ENCODE measurements at regions not wholly inside any gene's neighbourhood (a gene's known extent, or its start where the extent isn't known, plus 50 kb on each side); places are given as distances from the start of the nearest gene placed in this dataset.

DNA sequence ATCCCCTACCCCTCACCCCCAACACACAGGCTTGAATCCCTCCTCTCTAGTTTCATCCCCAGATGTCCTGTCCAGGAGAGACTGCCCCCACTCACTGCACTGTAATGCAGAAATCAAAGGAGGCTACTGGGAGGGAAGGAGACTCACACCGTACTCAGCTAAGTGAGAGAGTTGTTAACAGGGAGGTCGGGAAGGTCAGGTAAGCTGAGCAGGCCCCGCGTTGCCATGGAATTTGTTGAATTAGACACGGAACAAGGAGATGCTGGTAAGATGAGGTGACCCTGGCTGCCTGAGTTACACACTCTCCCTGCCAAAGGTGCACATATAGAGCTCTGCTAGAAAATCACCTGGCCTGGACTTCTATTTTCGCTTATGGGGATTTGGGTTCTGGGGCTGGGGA, 197.9 kb downstream of the NXPE2 start:
- DNase-seq (ENCODE audit: low spot score) = no peak

- no peak for DNase-seq (ENCODE audit: low spot score)
Observed at GRCh38 chr11:114877976-114878375, 199.6 kb downstream of the NXPE2 start.

- no peak for DNase-seq (ENCODE audit: low spot score)
Observed at GRCh38 chr11:114880442-114880841, 202.1 kb downstream of the NXPE2 start.

DNA sequence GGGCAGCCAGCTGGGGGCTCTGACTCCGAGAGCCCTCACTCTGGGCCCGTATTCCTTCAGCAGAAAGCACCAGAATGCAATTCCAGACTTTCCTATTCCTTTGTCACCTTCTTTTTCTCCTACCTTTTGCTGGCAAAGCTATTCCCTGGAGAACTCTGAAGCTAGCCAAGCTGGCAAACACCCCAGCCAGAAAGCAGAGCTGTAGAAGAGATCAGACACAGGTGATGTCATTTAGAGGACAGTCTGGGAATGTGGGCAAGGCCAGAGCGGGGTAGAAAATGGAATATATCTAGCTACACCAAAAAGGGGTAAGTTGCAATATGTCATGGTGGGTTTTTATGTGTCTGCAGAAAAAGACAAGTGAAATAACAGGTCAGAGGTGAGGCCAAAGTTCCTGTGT, 205.1 kb downstream of the NXPE2 start:
- DNase-seq (ENCODE audit: low spot score) = no peak

DNA sequence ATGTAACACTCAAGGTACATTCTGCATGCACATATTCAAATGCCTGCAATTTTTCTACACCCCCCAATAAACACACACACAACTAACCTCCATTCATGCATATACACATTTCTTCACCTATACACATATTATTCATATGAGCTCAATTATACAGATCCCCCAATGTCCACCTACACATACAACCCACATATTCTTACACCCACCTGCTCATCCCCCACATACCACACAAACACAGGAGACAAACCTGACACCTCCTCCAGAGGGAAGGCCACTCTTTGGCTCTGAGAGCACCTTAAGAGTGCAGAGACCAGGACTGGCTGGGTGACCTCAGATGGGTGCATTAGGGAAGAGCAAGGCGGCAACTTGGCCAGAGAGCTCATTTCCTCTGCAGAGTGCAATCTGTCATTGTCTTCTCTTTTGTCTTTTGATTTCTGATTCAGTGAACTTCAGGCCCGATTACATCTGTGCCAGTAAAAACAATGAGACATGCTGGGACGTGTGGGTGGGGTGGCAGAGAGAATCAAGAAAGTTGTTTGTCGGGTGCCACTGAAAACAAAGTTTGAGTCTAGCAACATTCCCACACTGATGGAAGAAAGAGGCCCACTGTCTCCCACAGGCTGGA, 208.4 kb downstream of the NXPE2 start:
- no peak for DNase-seq (ENCODE audit: low spot score)

DNA sequence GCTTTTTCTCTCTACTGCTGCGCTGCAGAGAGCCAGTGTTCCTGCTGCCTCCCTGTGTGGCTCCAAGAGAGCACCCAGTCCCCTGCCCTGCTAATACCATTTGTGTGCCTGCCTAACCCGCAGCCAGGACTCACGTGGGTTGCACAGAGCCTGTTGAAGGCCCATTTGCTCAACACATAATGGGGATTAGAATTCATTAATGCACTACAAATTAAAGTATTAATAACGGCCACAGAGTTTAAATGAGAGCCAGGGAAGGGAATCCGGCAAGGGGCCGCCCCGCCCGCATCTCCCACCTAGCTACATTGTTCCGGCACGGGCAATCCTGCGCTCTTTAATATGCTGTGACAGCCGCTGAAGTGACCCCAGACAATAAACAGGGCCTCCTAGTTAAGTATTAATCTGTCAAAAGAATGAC, 211.3 kb downstream of the NXPE2 start:
- no peak for DNase-seq (ENCODE audit: low spot score)

- no peak for DNase-seq (ENCODE audit: low spot score)
Observed at GRCh38 chr11:114890038-114890437, 211.7 kb downstream of the NXPE2 start.

GRCh38 chr11:114891911-114892310, 213.6 kb downstream of the NXPE2 start:
- DNase-seq (ENCODE audit: low spot score) = no peak

DNA sequence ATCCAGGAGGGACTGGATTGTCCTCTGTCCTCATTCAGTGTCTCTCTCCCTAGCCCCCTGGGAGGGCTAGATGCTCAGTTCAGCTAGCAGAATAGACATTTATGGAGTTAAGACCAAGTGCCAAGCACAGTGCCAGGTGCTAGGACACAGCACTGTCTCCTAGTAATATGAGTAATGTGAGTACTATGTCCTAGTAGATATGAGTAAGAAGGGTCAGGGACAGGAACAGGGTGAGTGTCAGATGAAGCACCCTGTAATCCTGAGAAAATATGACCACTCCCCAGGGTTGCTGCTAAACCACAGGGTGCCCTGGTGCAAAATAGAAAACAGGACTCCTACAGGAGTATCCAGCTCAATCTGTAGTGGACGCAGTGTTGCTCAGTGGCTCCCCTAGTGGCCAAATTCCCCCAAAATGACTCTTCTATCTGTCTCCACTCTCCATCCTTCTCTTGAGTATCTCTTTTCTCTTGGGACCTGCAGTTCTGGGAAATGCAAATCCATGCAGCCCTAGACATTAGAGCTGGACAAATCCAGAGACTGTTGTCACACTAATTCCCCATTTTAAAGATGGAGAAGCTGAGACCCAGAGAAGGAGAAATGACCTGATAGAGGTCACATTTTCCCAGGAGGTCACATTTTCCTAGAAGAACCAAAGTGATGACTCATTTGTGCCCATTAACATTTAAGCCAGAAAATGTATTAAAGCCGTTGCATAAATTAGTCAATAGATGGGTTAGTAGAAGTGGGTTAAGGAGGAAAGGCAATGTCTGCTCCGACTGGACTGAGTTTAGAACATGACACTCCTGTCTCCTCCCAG, 214.3 kb downstream of the NXPE2 start:
- DNase-seq (ENCODE audit: low spot score) = no peak

DNA sequence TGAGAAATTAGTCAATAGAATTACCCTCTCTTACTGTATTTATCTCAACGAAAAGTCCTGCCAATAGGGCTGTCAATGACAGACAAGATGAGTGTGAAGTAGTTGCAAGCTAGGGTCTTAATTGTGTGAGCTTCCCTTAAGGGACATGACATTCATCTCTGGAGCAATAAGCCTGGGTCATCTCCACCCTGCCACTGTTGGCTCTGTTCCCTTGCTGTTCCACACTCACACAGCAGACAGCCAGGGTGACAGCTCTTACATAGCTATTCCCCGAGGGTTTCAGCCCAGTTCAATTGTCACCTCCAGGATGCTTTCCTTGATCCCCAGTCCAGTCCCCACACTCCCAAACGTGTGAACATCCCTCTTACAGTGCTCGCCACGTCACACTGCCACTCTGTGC, 215.0 kb downstream of the NXPE2 start:
- no peak for DNase-seq (ENCODE audit: low spot score)

- no peak for DNase-seq (ENCODE audit: low spot score)
Observed at GRCh38 chr11:114896594-114896993, 218.3 kb downstream of the NXPE2 start.

DNA sequence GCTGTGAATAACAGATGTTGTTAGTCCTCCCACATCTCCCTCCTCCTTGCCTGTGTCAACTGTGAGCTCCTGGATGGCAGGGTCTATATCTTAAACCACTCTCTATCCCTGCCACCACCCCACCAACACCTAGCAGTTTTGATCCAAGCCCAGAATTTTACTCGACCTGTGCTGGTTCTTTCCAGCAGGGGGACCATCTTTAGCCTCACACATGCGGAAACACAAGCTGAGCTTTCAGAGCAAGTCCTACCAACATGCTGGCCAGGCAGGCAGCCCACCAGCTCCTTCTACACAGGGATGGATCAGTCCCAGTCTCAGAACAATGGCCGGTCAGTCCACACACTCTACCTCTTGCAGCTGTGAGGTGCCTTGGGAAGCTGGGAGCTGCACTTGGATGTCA, 231.5 kb downstream of the NXPE2 start:
- no peak for DNase-seq (ENCODE audit: low spot score)

DNA sequence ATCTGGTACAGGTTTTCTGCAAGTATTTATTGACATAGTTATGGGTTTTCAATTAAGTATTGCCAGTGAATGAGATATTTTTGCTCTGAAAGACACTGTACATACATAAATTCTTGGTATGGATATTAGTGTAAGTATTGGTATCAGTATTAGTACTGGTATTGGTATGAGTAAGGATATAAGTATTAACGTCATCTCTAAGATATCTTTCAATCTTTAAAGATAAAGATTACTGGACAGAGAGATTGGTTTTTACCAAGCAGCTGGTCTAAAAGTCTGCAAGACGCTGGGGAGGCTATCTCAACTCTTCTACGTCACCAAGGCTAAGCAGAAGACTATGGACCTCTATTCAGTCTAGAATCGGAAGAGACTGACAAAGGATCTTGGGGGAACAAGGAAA, 234.5 kb downstream of the NXPE2 start:
- DNase-seq (ENCODE audit: low spot score) = no peak

GRCh38 chr11:114914231-114915005, 236.1 kb downstream of the NXPE2 start:
- DNase-seq (ENCODE audit: low spot score) = no peak

DNA sequence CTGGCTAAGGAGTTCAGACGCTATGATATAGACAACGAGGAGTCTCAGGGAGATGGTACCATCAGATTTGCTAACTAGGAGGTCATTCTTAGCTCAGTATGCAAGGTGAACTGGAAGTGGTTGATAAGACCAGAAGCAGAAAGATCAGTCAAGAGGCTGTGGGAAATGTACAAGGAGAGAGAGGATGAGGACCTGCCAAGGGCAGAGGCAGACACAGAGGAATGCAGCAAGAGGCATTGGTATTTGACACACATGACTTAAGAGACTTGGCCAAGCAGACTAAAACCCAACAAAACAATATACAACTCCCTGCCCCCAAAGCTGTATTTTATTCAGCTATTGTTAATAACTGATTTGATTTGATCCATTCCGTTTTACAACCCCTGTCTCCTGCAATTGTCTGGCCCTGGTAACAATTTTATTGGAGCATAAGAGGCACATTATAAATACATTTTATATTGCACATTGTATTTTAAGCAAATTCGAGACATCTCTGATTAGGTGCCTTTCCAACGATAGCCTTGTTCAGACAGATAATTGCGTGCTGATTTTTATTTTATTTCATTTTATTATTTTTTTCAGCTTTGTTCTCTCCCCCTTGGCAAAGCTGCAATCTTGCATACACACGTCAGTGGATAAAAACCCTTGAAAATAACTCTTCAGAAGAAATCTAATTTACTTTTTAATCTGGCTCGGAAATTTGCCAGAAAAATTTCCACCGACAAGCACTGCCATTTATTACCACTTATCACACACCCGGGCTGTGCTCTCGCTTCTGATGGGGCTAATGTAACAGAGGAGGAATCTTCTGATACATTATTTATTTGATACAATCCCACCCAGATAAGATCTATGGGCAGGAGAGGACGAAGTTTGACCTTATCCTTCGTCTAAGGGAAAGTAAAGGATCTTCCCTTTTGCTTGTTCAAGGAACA, 237.8 kb downstream of the NXPE2 start:
- no peak for DNase-seq (ENCODE audit: low spot score)

DNA sequence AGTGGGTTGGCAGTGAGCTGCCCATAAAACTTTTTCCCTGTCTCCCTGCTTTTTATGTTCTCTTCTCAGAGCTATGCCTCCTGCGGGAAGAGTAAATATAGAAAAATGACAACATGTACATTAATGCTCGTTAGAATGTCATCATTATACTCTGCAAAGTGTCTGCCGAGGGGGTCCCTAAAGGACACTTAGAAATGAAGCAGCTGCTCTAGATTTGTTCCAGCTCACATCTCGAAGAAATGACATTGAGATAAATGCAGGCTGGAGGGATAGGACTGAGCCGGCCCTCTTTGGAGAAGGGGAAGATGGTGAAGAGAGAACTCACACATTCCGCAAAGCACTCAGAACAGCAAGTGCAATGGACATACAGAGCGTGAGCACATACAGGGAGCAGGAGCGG, 240.0 kb downstream of the NXPE2 start:
- no peak for DNase-seq (ENCODE audit: low spot score)

GRCh38 chr11:114921697-114922096, 243.4 kb downstream of the NXPE2 start:
- no peak for DNase-seq (ENCODE audit: low spot score)

- DNase-seq (ENCODE audit: low spot score) = no peak
Observed at GRCh38 chr11:114924042-114924441, 245.7 kb downstream of the NXPE2 start.

DNA sequence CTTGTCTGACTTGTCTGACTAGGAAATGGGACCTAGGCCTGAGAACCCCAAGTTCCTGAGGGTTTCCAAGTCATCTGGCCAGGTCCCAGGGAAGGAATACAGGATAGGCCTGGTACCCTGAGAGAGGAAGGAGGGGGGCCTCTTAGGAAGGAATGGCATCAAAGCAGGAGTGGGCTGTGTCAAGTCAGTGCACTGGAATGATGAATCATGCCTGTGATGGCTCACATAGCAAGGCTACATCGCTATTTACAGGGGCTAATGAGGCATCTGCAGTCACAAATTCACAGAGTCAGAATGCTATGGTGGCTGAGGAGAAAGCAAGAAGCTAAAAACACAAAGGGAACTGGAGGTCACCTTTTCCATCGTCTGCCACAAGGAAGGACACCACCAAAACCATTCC, 247.3 kb downstream of the NXPE2 start:
- no peak for DNase-seq (ENCODE audit: low spot score)

GRCh38 chr11:114928260-114928870, 250.0 kb downstream of the NXPE2 start:
- DNase-seq (ENCODE audit: low spot score) = no peak

- no peak for DNase-seq (ENCODE audit: low spot score)
Observed at GRCh38 chr11:114929351-114930000, 251.1 kb downstream of the NXPE2 start.
